PFSK-1 (cell line): ENCODE measurements at regions not wholly inside any gene's neighbourhood (a gene's known extent, or its start where the extent isn't known, plus 50 kb on each side); places are given as distances from the start of the nearest gene placed in this dataset.
A peak's percentile ranks its signal among the peaks of the same experiment; 100 is the strongest.

Experiments
- FOXP2 ChIP-seq: optimal IDR thresholded peaks from 2 replicates; pipeline ENCODE3; 2011; ENCODE audit warnings: borderline replicate concordance, control low read depth, inconsistent platforms; ENCODE audit not compliant: insufficient read depth; ENCODE audit errors: extremely low read length, extremely low read depth
- POLR2AphosphoS5 ChIP-seq: IDR thresholded peaks from 2 replicates; pipeline ENCODE4 v1.6.1; 2012; ENCODE audit warnings: low read depth, mild to moderate bottlenecking, control low read depth, low read length, moderate library complexity
- REST ChIP-seq, 2 experiments: IDR thresholded peaks; 2 replicates each; pipeline versions ENCODE4 v1.6.1 to v1.8.0; 2011 to 2012; ENCODE audit warnings: low read depth in 2 of 2, low read length in 2 of 2, control low read depth in 1 of 2, inconsistent platforms in 1 of 2, mild to moderate bottlenecking in 1 of 2, moderate library complexity in 1 of 2; ENCODE audit not compliant: insufficient read depth in 1 of 2
- SIN3A ChIP-seq: IDR thresholded peaks from 2 replicates; pipeline ENCODE4 v1.6.1; 2012; ENCODE audit warnings: mild to moderate bottlenecking, low read length, moderate library complexity, borderline replicate concordance; ENCODE audit not compliant: insufficient read depth
- TAF1 ChIP-seq: IDR thresholded peaks from 2 replicates; pipeline ENCODE4 v1.6.1; 2012; ENCODE audit warnings: low read length, control low read depth, borderline replicate concordance; ENCODE audit not compliant: insufficient read depth

- TF ChIP-seq TAF1, result no peak
- no peak for TF ChIP-seq REST (IDR thresholded peaks at IDR 0.05; ENCODE audit: insufficient read depth in 1 of 2, low read depth in 2 of 2, low read length in 2 of 2)
- TF ChIP-seq POLR2AphosphoS5, result no peak
- TF ChIP-seq FOXP2, result no peak
- no peak for TF ChIP-seq SIN3A
Measured at GRCh38 chr1:218494449-218494852, 149.3 kb downstream of the TGFB2 start.

GRCh38 chr1:218495931-218496330 lies 150.8 kb downstream of the TGFB2 start:
- TF ChIP-seq REST (IDR thresholded peaks at IDR 0.05; ENCODE audit: insufficient read depth in 1 of 2, low read depth in 2 of 2, low read length in 2 of 2) (no peak), FOXP2 (no peak), TAF1 (no peak), POLR2AphosphoS5 (no peak), SIN3A (no peak)

DNA sequence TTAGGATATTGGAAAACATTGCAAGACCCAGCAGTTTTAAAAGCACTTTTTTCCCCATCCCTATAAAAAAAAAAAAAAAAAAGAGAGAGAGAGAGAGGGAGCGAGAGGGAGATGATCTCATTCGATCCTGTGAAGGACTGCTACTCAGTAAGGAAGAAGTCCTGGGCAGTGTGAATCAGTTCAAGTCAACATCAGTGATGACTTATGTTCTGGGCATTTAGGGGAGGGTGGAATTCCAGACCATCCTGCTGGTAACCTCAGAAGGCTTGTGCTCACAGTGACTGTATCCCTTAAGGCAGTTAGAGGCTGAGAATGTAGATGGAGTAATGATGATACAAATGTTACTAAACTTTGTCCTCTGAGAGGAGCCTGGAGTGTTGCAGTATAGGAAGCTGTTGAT lies 151.4 kb downstream of the TGFB2 start:
- no peak for TF ChIP-seq SIN3A
- TF ChIP-seq TAF1, result no peak
- no peak for TF ChIP-seq POLR2AphosphoS5
- TF ChIP-seq FOXP2, result no peak
- no peak for TF ChIP-seq REST (IDR thresholded peaks at IDR 0.05; ENCODE audit: insufficient read depth in 1 of 2, low read depth in 2 of 2, low read length in 2 of 2)

DNA sequence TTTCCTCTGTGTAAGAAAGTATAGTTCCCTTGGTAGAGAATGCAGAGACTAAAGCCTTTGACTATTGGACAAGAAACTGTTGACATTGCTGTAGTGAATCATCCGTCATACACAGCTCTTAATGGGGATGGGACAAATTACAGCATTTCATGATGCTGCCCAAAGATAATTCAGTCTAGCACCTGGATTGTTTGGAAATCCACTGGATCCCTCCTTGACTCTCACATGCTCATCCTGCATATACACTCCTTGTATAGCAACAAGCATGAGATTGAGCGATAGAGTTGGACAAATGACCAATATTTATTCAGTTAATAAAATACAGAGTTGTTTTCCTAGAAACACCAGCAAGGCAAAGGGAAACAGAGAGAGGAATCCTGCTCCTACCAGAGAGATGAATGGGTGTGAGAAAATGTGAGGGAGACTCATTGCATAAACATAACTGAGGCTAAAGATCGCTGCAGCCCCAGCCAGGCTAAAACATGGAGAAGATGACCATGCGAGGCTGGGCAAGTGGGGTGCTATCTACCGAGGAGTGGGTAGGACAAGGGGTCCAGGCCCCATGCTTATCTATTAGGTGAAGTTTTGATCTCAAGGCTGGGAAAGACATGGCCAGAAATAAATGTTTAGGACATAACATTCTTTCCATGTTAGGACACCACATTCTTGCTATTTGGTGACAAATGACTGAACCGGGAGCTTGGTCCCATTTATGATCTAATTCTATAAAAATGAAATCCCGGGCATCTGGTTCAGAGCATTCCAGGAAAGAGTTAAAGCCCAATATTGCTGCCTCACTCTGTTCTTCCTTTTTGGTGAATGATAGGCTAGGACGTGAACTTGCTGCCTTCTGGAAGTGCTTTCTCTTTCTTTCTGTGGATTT lies 153.2 kb downstream of the TGFB2 start:
- TF ChIP-seq TAF1, result peak; percentile 59; the same call in 1 of the 2 replicates
- TF ChIP-seq FOXP2, result no peak
- TF ChIP-seq POLR2AphosphoS5, result no peak
- TF ChIP-seq REST (IDR thresholded peaks at IDR 0.05; ENCODE audit: insufficient read depth in 1 of 2, low read depth in 2 of 2, low read length in 2 of 2), result no peak
- no peak for TF ChIP-seq SIN3A
